Amniotic stem cell (primary cell): ENCODE measurements at regions not wholly inside any gene's neighbourhood (a gene's known extent, or its start where the extent isn't known, plus 50 kb on each side); places are given as distances from the start of the nearest gene placed in this dataset.

ENCODE experiments used
- DNase-seq: peaks from one replicate; lab custom pipeline; 2025; lab: John Stamatoyannopoulos, UW

DNA sequence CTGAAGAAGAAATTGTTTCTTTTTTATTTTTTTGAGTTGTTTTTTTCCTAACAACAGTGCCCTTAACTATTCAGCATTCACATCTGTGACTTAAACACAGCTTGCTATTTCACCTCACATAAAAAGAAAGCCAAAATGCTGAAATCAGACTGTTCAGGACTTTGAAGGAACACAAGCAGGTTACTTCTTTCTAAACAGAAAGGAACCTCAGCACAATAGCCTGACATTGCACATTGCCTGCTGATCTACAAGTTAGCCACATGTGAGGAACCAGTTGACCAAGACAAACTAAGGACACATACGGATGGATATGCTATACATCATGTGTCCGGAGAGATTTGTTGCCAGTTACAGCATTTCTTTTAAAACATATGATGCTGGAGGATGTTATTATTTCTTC, 331.1 kb downstream of the FSIP2 start:
- no peak for DNase-seq

DNA sequence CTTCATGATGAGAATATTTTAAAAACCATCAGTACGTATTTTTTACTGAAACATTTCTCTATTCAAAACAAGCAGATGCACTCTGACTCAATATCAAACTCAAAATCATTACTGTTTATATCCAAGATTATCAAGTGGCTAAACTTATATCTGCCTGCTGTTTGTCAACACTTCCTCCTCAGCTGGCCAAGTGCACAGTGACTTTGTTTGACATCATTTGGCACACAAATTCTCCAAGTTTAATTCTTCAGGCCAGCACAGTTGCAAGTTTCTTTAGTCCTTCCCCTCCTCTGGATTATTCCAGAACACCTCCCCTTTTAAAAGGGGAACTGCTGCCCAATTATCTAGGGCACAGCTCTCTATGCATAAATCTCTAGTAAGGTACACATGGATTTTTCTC, 346.6 kb downstream of the FSIP2 start:
- DNase-seq = no peak

DNA sequence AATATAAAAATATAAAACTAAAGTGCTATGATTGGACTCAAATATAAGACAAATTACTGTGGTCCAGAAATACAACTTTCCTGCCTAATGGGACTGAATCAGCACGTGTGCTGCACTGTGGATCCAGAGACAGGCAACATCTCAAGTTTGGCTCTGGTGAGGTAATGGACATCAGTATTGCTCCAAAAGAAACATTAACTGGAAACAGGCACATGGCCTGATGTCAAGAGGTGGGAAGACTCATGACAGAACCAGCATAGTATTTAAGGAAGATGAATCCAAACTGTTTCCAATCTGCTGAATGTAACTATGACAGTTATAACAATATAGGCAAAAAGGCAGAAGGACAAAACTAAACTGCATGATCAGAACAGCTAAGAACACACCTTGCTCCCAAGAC, 354.6 kb downstream of the FSIP2 start:
- DNase-seq = no peak

DNA sequence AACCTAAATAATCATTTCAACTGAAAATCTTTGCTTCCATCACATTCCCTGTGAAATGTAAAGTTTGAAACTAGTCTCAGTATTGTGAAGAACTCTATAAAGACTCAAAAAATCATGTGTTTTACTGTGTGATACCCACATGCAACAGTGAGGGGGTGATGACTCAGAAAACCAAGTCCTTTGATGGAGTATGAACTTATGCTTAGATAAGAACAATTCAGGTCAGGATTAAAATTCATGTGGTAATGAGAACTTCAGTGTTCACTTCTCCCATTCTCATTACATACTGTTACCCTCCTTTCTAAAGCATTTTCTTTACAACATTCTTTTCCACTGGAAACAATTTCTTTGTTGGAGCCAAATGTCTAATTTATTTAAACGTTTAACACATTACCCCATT, 360.2 kb downstream of the FSIP2 start:
- no peak for DNase-seq

DNA sequence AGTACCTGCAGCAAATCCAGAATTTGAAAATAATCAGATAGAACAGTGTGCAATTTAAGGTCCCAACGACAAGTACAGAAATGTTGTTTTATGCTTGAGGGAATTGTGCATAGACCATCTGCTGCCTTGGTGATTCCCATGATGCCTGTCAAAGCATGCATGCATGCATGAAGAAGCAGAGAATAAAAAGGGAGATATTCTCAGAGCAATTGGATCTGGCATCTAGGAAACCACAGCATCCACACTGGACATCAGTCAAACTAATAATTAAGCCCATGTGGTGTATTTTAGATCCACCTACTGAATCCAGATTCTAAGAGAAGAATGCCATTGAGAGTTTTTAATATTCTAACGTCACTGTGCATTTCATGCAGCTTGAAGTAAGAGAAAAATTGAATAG, 361.2 kb downstream of the FSIP2 start:
- no peak for DNase-seq

DNA sequence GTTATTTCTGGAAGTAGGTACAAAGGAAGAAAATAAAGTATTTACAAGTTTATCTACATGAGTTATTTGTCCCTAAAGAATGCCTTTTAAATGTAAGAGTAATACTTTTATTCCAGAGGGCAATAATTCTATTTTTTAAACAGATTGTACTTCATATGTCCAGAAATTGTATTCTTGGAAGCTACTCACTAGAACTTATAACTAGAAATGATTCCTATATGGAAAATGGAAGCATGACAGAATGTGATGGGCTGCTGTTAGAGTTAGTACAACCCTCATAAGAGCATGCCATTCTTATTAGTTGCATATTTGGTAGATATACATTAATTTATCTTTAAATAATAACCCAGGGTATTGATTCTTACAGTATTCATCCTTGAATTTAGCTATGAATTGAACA, 362.0 kb downstream of the FSIP2 start:
- no peak for DNase-seq

DNA sequence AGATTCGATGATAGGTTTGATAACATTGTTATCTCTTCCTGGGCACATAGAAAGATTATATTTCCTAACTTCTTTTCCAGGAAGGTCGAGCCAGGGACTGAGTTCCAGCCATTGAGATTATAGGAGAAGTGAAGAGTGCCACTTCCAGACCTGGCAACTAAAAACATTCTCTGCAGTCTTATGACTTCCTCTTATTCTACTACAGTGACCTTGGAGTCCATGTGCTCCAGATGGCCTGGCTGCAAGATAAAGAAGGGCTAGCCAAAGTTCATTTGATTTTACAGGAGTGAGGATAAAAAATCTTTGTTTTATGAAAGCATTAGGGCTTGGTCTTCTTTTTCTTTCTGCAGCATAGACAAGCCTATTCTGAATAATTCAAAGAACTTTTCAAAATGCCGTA, 363.0 kb downstream of the FSIP2 start:
- no peak for DNase-seq

DNA sequence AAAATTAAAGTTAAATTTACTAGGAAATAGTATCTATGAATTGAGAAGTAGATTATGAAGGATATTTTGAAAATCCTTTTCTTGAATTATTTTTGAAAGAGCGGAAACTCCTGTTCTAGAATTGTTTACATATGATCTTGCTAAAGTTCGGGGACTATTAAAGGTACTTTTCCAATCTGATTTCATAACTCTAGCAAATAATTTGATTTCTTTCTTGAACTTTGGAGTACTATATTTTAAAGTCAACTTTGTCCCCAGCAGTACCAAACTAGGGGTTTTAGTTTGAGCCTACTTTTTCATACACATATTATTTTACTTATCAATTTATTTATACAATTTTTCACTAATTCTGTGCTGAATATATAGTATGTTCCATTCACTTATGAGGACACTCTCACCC, 364.7 kb downstream of the FSIP2 start:
- DNase-seq = no peak

DNA sequence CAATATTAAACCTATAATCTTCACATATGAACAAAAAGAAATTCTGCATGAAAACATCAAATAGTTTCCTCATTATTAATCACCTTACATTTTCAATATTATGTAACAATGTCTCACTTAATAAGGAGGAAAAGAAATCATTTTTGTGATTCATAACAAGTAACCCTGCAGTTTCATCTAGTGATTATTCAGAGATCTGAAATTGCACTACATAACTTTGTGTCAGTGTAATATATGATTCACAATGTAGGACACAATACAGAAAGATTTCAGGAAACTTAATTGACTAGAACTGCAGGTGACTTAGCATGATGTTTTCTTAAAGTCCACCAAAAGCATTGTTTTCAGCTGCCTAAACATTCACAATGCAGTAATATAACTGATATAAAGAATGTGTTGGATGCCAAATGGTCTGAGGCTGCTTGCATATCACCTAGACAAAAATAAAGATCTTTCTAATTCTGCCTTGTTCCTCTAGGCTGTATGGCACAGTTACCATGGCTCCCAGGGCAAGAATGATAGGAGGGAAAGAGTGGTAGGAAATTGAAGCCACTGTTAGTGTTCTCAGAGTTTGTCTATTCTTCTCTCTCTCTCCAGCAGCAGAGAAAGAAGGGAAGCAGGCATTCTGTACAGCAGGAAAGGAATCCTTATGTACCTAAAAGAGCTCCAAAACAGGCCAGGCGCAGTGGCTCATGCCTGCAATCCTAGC, 366.6 kb downstream of the FSIP2 start:
- no peak for DNase-seq

DNA sequence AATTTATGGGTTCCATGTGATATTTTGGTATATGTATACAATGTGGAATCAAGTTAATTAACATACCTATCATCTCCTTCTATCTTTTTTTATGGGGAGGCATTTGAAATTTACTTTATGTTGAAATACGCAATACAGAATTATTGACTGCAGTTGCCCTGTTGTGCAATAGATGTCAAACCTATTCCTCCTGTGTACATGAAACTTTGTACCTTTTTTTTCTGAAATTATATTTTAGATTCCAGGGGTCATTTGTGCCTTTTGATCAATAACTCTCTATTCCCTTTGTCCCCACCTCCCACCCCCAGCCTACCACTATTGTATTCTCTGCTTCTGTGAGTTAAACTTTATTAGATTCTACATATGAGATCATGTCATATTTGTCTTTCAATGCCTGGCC, 369.9 kb downstream of the FSIP2 start:
- DNase-seq = no peak

DNA sequence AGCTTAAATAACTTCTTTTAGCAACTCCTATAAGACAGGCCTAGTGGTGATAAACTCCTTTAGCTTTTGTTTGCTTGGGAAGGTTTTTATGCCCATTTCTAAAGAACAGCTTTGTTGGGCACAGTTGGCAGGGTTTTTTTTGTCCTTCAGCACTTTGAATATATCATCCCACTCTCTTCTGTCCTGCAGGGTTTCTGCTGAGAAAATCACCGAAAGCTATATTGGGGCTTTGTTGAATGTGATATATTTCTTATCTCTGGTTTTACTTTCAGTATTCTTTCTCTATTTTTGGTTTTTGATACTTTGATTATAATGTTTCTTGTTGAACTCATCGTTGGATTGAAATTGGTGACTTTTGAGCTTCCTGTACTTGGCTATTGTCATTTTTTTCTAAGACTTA, 372.8 kb upstream of the ZC3H15 start:
- DNase-seq = no peak

DNA sequence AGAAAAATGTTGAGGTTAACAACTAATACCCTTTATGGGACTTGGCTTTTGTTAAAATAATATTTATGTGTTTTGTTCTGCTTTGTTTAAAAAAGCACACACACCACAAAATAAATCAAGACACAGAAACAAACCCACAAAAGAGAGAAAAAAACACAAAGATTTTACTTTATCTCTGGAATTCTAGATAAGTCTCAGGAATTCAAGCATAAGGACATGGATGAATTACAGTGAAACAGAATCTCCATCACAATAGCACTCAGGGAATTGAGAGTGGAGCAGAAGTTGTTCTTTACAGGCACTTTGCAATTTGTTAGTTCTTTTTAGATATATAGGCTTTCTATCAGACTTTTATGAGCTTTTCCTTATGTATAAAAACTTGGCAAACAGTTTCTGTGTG, 360.9 kb upstream of the ZC3H15 start:
- no peak for DNase-seq

DNA sequence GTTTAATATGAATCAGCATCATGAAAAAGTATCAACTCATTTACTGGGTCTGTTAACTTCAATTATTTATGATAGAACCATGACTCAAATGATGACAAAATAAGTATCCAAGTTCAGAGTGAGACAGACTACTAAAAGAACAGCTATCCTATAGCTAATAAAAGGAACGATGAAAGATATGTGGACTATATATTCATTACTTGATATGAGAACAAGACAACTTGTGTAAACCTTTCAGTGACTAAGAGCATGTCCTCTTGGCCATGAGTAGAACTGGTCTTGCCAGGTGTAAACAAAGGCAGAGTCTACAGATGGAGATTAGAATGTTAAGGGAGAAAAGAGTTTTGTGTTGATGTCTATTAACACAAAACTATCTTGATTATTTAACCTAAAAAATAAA, 360.4 kb upstream of the ZC3H15 start:
- DNase-seq = no peak

DNA sequence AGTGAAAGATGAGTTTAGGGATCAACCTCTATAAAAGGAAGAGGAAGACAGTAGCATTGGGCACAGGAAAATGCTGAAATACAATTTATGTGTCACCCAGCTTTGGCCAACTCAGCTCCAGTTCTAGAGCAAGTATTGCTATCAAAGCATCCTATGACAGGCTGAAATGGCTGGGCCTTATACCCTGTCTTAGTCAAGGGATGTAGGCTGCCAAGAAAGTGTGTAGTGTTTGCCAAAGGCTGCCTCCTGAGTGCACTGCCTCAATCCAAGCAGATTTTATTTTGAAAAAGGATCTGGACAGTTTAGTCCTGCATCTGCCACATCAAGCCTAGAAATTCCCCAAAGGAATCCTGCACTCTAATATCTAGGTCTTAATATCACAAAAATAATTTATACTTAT, 359.9 kb upstream of the ZC3H15 start:
- no peak for DNase-seq

DNA sequence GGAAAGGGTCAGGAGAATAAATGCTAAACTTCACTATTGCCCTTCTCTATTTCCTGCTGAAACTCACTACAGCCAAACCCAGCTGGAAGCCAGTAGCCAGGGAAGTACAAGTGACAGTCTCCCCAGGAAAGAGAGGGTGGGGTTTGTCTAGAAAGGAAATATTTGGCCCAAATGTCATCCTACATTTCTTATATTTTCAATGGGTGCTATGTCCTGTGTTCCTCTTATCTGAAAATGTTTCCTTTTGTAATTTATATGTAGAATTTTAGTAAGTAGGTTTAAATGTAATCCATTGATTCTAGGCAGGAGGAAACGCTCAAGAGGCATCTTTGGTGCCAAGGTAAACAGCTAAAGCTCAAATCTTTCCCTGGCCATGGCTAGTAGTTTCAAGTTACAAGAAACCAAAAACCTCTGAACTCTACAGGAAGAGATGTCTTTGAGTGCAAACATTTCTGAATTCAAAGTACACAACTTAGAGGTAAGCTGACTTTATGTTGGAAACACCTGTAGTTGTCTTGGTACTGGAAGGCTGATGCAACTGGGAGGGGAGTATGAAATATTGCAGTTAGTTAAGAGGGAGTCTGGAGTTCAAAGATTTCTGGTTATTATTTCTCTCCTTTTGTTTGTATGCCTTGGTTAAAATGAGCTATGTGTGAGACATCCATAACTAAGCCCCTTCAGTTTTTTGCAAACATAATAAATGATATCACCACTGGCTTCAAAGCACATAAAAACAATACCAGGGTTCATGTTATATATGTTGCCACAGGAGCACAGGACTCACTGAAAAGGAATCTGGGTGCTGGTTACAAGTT, 356.1 kb upstream of the ZC3H15 start:
- DNase-seq = peak; percentile 4

DNA sequence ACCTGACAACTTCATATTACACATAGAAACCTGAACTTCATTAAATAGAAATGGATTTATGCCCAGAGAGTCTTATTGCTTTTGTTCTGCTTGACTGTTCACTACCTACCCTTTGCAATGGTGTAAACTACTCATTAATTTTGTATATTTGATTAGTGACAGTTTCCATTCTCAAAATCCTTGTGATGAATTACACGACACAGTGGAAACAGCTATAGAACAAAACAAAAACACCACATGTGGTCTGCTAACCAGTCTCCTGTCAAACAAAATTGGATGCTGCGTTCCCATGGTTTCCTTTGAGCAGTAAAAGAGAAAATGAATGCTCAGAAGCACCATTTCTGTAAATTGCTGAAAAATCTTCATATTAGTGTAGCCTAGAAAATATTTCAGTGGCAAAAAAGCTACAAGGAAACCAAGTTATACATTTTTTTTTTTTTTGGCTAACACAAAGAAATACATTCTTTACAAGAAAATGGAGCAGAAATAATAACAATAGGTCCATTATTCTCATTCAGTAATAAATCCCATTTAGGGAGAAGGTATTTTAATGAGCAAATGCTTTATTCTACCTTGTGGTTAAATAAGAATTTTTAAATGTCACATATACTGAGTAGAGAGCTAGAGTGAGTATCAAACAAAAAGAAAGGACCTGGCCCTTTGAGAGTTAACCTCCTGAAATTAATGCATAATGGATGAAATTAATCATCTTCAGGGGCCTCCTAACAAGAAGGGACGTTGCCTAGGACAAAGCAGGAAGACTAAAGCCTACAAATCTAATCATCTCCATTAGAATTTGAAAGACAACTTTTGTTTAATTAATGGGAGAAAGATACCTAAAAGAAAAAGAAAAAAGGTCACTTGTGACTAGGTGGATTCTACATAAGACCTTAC, 355.1 kb upstream of the ZC3H15 start:
- no peak for DNase-seq

DNA sequence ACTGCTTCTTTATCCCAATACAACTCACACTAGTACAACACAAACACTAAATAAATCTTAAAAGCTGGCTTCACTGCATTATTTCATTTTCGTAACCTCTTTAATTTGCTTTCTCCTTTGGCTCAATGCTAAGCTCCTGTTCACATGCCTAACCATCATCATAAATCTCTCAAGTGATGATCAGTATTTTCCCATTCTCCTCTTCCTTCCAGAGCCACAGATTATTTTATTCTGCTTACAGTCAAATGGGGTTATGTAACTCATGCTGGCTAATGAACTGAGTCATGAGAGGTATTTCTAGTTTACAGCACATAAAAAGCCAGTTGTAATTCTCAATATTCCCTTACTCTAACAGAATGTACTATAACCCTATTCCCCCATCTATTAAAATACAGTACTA, 350.4 kb upstream of the ZC3H15 start:
- no peak for DNase-seq

DNA sequence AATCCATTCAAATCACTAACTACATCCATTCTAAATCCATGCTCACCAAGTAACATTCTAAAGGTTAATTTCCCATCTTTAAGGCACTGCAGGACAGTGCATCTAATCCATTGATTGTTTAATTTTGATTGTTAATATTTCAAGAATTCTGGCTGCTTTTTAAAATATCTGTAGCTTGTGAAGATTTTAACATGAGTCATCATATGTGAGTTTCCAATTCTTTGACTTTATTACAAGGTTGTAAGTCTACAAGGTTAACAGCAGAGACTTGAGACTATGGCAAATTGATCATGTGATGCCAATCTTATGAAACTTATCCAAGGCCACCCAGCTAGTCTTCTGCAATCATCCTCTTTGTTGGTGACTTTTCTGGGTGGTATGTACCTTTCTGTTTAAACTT, 349.2 kb upstream of the ZC3H15 start:
- no peak for DNase-seq

DNA sequence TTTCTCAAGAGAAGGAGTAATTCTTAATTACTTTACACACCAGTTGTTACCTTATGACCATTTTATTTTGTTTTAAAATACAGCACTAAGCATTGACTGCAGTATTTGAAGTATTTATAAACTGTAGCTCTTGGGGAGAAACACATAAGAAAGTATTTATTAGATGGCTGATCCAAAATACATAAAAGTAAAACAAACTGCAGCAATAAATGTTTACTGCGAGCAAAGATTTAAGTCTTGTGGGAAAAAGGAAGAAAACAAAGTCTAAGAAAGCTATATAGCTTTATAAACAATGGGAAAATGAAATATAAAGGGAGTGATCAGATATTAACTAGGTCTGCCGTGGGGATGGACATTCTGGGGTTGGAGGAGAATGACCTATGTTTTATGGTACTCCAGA, 347.2 kb upstream of the ZC3H15 start:
- no peak for DNase-seq

DNA sequence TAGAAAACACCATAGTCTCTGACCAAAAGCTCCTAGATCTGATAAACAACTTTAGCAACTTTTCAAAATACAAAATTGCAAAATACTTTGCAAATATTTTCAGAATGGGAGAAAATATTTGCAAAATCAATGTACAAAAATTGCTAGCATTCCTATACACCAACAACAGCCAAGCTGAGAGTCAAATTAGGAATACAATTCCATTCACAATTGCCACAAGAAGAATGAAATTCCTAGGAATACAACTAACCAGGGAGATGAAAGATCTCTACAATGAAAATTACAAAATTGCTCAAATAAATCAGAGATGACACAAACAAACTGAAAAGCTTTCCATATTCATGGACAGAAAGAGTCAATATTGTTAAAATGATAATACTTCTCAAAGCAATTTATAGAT, 327.0 kb upstream of the ZC3H15 start:
- DNase-seq = no peak

DNA sequence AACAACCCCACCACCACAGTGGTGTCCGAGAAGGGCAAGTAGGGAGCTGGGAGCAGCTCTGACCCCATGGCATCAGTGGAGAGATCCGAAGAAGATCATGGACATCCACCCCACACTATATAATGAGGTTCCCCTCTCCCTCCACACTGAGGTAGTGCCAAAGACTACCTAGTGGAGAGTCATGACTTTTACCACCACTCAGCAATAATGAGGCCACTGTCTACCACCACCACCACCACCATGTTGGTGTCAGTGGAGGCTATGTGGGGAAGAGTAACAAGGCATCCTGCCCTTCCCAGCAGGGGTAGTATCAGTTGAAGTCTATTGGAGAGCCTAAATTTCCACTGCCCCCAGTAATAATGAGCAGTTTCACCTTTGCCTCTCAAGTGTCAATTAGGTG, 321.7 kb upstream of the ZC3H15 start:
- DNase-seq = no peak

DNA sequence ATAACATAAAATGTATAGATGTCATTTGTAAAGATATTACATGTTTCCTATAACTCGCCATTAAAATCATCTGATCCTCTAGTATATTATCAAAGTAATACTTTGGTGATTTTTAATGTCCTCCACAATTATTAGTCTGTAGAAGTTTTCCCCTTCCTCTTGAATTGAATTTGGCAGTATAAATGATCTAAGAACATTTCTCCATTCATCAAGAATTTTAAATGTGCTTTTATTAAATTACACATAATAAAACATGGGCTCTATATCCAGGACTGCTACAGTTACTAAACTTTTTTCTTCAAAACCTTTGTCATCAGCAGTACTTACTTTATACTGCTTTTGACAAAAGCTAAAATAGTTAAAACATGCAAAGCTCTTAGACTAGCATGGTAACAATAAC, 315.4 kb upstream of the ZC3H15 start:
- DNase-seq = no peak

DNA sequence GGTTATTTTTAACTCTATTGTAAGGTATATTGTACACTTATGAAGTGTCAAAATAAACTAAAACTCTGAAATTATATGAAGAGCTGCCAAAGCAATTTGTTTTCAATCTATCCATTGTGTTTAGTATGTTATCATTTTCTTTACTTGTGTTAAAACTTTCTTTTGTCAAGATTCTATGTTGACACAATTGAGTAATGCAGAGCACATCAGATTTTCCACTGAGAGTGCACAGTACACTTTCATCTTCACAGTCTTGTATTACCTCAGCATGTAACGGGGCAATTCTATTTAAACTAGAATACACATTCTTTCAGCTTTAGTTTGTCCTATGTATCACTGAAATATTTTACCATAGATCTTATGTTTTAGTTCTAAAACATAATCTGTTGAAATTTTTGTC, 304.4 kb upstream of the ZC3H15 start:
- DNase-seq = no peak
